ENCODE measurements at regions not wholly inside any gene's neighbourhood (a gene's known extent, or its start where the extent isn't known, plus 50 kb on each side); places are given as distances from the start of the nearest gene placed in this dataset.

DNA sequence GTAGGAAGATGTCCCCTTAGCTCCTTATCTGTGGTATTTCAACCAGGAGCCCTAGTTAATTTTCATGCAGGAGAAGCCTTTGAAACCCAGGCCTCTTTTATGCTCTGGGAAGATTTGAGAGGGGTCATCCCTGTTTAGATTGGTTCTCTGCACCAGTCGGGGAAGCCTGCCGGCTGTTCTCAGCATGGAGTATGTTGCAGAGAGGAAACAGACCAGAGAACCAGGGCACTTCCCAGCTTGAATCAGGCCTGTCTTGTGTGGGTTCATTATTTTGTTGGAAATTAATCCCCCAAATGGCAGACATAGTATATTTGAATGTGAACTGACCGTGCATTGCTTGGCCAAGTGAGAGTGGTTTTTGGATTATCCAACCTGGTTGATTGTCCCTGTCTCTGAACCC lies 1082.1 kb upstream of the RBFOX1 start:
- no peak for TF ChIP-seq POLR2A (IDR thresholded peaks at IDR 0.05; ENCODE audit: extremely low read depth, insufficient read length)
- TF ChIP-seq, protein P1, sequence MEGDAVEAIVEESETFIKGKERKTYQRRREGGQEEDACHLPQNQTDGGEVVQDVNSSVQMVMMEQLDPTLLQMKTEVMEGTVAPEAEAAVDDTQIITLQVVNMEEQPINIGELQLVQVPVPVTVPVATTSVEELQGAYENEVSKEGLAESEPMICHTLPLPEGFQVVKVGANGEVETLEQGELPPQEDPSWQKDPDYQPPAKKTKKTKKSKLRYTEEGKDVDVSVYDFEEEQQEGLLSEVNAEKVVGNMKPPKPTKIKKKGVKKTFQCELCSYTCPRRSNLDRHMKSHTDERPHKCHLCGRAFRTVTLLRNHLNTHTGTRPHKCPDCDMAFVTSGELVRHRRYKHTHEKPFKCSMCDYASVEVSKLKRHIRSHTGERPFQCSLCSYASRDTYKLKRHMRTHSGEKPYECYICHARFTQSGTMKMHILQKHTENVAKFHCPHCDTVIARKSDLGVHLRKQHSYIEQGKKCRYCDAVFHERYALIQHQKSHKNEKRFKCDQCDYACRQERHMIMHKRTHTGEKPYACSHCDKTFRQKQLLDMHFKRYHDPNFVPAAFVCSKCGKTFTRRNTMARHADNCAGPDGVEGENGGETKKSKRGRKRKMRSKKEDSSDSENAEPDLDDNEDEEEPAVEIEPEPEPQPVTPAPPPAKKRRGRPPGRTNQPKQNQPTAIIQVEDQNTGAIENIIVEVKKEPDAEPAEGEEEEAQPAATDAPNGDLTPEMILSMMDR (IDR thresholded peaks at IDR 0.05; ENCODE audit: low read depth, low read length) = no peak
- TF ChIP-seq, protein P2, sequence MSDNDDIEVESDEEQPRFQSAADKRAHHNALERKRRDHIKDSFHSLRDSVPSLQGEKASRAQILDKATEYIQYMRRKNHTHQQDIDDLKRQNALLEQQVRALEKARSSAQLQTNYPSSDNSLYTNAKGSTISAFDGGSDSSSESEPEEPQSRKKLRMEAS (IDR thresholded peaks at IDR 0.05; ENCODE audit: low read depth, low read length) = no peak
